ENCODE measurements at regions not wholly inside any gene's neighbourhood (a gene's known extent, or its start where the extent isn't known, plus 50 kb on each side); places are given as distances from the start of the nearest gene placed in this dataset.
A peak's percentile ranks its signal among the peaks of the same experiment; 100 is the strongest.
"Not testable (repeated sequence)": the region's sequence is repeated elsewhere in the genome, so short reads cannot be mapped to it uniquely, and the experiment has no call there.

DNA sequence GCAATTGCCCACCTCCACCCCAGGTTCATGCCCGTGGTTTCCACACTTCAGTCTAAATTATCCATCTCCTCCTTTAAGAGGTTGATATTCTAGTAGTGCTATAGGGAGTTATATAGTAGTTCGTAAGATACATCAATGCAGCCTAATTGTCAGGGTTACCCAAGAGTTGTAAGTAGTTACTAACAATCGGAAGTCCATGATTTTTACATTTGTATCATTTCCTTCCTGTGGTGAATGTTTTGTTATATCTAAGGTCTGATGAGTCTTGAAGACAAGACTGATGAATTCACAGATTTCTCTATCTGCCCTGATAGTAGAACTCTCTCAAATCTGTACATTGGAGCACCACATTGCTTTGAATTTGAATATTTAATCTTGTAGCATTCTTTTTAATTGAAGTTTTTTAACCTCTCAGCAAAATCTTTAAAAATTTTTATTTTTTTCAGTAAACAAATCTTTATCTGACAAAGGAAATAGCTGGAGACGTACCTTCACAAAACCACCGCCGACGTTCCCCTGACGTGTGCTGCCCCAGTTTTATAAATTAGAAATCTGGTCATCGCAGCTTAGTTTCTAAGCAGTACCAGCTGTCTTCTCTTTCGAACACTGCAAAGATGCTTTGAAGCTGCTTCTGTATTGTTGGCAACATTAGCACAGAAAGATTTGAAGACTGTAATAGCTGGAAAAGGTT lies 264.5 kb downstream of the SOCS6 start:
- Histone ChIP-seq H3K9me3 (ENCODE audit: low read depth) (no peaks in the 10 kb centered on the region), H4K20me1 (ENCODE audit: insufficient read depth, poor library complexity, severe bottlenecking) (no peaks in the 10 kb centered on the region), H3K4me1 (ENCODE audit: insufficient read depth) (no peaks in the 10 kb centered on the region), H3K9me2 (replicated peaks; ENCODE audit: insufficient read depth) (no peaks in the 10 kb centered on the region), H3K79me2 (no peaks in the 10 kb centered on the region), H3K4me2 (no peak overlapping the region), H3K4me3 (no peak overlapping the region), H3K27ac (no peak overlapping the region), H3K27me3 (no peaks in the 10 kb centered on the region), H3K36me3 (replicated peaks; ENCODE audit: insufficient read depth, low read depth) (no peaks in the 10 kb centered on the region), H2AFZ (no peak overlapping the region)
- no peak for DNase-seq (ENCODE audit: low spot score)
- TF ChIP-seq EZH2phosphoT487 (IDR thresholded peaks at IDR 0.05; ENCODE audit: low read depth, severe bottlenecking, unreplicated experiment) = no peak
- no peak for TF ChIP-seq EZH2 (IDR thresholded peaks at IDR 0.05; ENCODE audit: borderline replicate concordance)
- TF ChIP-seq, protein P1, sequence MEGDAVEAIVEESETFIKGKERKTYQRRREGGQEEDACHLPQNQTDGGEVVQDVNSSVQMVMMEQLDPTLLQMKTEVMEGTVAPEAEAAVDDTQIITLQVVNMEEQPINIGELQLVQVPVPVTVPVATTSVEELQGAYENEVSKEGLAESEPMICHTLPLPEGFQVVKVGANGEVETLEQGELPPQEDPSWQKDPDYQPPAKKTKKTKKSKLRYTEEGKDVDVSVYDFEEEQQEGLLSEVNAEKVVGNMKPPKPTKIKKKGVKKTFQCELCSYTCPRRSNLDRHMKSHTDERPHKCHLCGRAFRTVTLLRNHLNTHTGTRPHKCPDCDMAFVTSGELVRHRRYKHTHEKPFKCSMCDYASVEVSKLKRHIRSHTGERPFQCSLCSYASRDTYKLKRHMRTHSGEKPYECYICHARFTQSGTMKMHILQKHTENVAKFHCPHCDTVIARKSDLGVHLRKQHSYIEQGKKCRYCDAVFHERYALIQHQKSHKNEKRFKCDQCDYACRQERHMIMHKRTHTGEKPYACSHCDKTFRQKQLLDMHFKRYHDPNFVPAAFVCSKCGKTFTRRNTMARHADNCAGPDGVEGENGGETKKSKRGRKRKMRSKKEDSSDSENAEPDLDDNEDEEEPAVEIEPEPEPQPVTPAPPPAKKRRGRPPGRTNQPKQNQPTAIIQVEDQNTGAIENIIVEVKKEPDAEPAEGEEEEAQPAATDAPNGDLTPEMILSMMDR (IDR thresholded peaks at IDR 0.05; ENCODE audit: poor library complexity) = no peak
- 81% methylated on average over 10 of the region's 10 CpGs for WGBS (ENCODE audit: low lambda C conversion rate, missing lambda C conversion rate)

DNA sequence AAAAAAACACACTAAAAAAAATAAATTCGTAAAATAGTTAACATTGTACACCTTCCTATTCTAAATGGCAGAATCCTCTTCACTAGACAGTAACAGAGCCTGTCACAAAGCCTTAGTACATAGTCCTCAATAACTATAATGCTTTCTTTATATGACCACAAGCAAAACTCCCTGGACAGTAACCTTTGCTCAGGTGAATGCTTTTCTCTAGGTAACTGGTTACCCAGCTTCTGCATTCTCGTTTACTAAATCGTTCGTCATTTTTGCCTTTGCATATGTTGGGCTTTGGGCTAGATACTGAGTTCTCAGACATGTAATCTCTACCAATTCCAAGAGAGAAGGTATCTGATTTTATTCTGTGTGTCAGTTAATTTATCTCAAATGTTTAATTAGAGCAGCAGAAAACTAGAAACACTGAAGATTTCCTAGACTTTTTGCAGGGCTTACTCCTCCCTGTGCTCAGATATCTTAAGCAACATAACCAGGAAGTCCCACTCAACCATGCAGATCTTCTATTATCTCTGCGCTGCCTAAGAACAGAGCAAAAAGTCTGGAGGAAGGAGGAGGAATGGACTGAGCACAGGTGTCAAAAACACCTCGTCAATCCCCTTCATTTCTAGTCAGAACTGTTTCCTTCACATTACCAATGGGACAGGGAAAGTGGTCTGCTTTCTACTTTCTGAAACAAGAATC lies 247.7 kb downstream of the SOCS6 start:
- no peaks in the 10 kb centered on the region for H3K27me3 ChIP-seq
- H3K36me3 ChIP-seq (replicated peaks; ENCODE audit: insufficient read depth, low read depth) = no peaks in the 10 kb centered on the region
- no peak overlapping the region for H3K4me2 ChIP-seq
- TF ChIP-seq EZH2 (IDR thresholded peaks at IDR 0.05; ENCODE audit: borderline replicate concordance) (no peak), EZH2phosphoT487 (IDR thresholded peaks at IDR 0.05; ENCODE audit: low read depth, severe bottlenecking, unreplicated experiment) (no peak)
- TF ChIP-seq, protein P1 (IDR thresholded peaks at IDR 0.05; ENCODE audit: poor library complexity) = no peak
- no peaks in the 10 kb centered on the region for H4K20me1 ChIP-seq (ENCODE audit: insufficient read depth, poor library complexity, severe bottlenecking)
- no peaks in the 10 kb centered on the region for H3K9me2 ChIP-seq (replicated peaks; ENCODE audit: insufficient read depth)
- H3K27ac ChIP-seq = peak overlapping the region; percentile 68
- H3K79me2 ChIP-seq = no peaks in the 10 kb centered on the region
- no peaks in the 10 kb centered on the region for H3K9me3 ChIP-seq (ENCODE audit: low read depth)
- no peaks in the 10 kb centered on the region for H3K4me1 ChIP-seq (ENCODE audit: insufficient read depth)
- H3K4me3 ChIP-seq = no peak overlapping the region
- WGBS (ENCODE audit: low lambda C conversion rate, missing lambda C conversion rate) = 73% methylated on average over 6 of the region's 6 CpGs
- H2AFZ ChIP-seq = no peak overlapping the region
- DNase-seq (ENCODE audit: low spot score) = peak; percentile 21

DNA sequence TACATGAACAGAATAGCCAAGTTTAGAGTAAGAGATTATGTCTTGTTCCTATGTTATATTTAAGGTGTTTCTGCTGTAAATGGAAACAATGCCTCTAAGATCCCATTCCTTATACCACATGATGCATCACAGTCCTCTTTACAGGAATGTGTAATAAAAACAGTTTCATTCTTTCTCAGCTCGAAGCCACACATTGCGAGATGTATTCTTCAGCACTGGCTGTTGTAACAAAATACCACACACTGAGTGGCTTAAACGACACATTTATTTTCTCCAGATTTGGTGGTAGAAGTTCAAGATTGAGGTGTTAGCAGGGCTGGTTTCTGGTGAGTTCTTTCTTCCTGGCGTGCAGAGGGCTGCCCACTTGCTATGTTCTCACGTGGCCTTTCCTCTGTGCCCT lies 246.2 kb downstream of the SOCS6 start:
- WGBS (ENCODE audit: low lambda C conversion rate, missing lambda C conversion rate) = 84% methylated on average over 5 of the region's 5 CpGs

DNA sequence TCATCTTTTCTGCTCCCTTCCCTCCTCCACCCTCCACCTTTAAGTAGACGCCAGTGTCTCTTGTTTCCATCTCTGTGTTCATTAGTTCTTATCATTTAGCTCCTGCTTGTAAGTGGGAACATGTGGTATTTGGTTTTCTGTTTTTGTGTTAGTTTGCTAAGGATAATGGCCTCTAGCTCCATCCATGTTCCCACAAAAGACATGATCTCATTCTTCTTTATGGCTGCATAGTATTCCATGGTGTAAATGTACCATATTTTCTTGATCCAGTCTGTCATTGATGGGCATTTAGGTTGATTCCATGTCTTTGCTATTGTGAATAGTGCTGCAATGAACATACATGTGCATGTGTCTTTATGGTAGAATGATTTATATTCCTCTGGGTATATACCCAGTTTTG lies 236.5 kb downstream of the SOCS6 start:
- 97% methylated on average over 1 of the region's 1 CpG for WGBS (ENCODE audit: low lambda C conversion rate, missing lambda C conversion rate)
- H3K4me2 ChIP-seq; H3K79me2 ChIP-seq; H4K20me1 ChIP-seq (ENCODE audit: insufficient read depth, poor library complexity, severe bottlenecking); H3K4me3 ChIP-seq; H3K27me3 ChIP-seq; H2AFZ ChIP-seq; H3K4me1 ChIP-seq (ENCODE audit: insufficient read depth); H3K36me3 ChIP-seq (replicated peaks; ENCODE audit: insufficient read depth, low read depth); H3K9me2 ChIP-seq (replicated peaks; ENCODE audit: insufficient read depth); DNase-seq (ENCODE audit: low spot score); H3K9me3 ChIP-seq (ENCODE audit: low read depth); H3K27ac ChIP-seq: not testable (repeated sequence)

More for the DNA sequence above, 246.2 kb downstream of the SOCS6 start:
- no peak overlapping the region for H3K4me3 ChIP-seq
- H3K9me2 ChIP-seq (replicated peaks; ENCODE audit: insufficient read depth) = no peaks in the 10 kb centered on the region
- H3K79me2 ChIP-seq = no peaks in the 10 kb centered on the region
- no peak overlapping the region for H3K4me2 ChIP-seq
- H3K27me3 ChIP-seq = no peaks in the 10 kb centered on the region
- no peak for TF ChIP-seq EZH2 (IDR thresholded peaks at IDR 0.05; ENCODE audit: borderline replicate concordance)
- TF ChIP-seq, protein P1 (IDR thresholded peaks at IDR 0.05; ENCODE audit: poor library complexity) = no peak
- no peak for TF ChIP-seq EZH2phosphoT487 (IDR thresholded peaks at IDR 0.05; ENCODE audit: low read depth, severe bottlenecking, unreplicated experiment)
- no peaks in the 10 kb centered on the region for H4K20me1 ChIP-seq (ENCODE audit: insufficient read depth, poor library complexity, severe bottlenecking)
- no peak overlapping the region for H3K27ac ChIP-seq
- H2AFZ ChIP-seq = no peak overlapping the region
- no peak for DNase-seq (ENCODE audit: low spot score)
- H3K4me1 ChIP-seq (ENCODE audit: insufficient read depth) = no peaks in the 10 kb centered on the region
- H3K9me3 ChIP-seq (ENCODE audit: low read depth) = no peaks in the 10 kb centered on the region
- no peaks in the 10 kb centered on the region for H3K36me3 ChIP-seq (replicated peaks; ENCODE audit: insufficient read depth, low read depth)
